Thoracic aorta (tissue), 2 donors: ENCODE measurements at regions not wholly inside any gene's neighbourhood (a gene's known extent, or its start where the extent isn't known, plus 50 kb on each side); places are given as distances from the start of the nearest gene placed in this dataset.
"Not testable (repeated sequence)": the region's sequence is repeated elsewhere in the genome, so short reads cannot be mapped to it uniquely, and the experiment has no call there.

ENCODE experiments used
- ATAC-seq: fragments of 150-250 bp; one replicate; pipeline ENCODE4 v1.8.0; 2017; ENCODE audit warnings: low read depth; ENCODE audit not compliant: insufficient number of reproducible peaks, low FRiP score
- DNase-seq: peaks from one replicate; pipeline ENCODE4 v3.0.0-alpha.2; 2020; ENCODE audit warnings: low spot score
- H3K27ac ChIP-seq, 2 donors: fragments of 200-600 bp; sonication (generic); 1 replicate in 1 of 2; 2 replicates in 1 of 2; pipeline ENCODE4 v1.5.1; 2016; ENCODE audit warnings: mild to moderate bottlenecking in 2 of 2, moderate library complexity in 2 of 2
- H3K27me3 ChIP-seq: fragments of 200-600 bp; sonication (generic); replicated peaks from 2 replicates; pipeline ENCODE4 v1.6.0; 2016; ENCODE audit warnings: mild to moderate bottlenecking; ENCODE audit not compliant: insufficient read depth
- H3K36me3 ChIP-seq: fragments of 200-600 bp; sonication (generic); one replicate; pipeline ENCODE4 v1.5.1; 2016
- H3K4me1 ChIP-seq, 2 donors: fragments of 200-600 bp; sonication (generic); 1 replicate in 1 of 2; 2 replicates in 1 of 2; pipeline versions ENCODE4 v1.5.1 to v1.6.0; 2016; ENCODE audit warnings: low read depth in 2 of 2, mild to moderate bottlenecking in 1 of 2; ENCODE audit not compliant: control insufficient read depth in 1 of 2
- H3K4me3 ChIP-seq: fragments of 200-600 bp; sonication (generic); 2 replicates; pipeline ENCODE4 v1.5.1; 2016; ENCODE audit warnings: mild to moderate bottlenecking
- H3K9me3 ChIP-seq: fragments of 200-600 bp; sonication (generic); 2 replicates; pipeline ENCODE4 v1.5.1; 2016
- TF ChIP-seq, protein P1 (sequence below): fragments of 200-600 bp; sonication (generic); IDR thresholded peaks from one replicate; pipeline ENCODE4 v1.5.1; 2019; ENCODE audit warnings: antibody characterized with exemption

DNA sequence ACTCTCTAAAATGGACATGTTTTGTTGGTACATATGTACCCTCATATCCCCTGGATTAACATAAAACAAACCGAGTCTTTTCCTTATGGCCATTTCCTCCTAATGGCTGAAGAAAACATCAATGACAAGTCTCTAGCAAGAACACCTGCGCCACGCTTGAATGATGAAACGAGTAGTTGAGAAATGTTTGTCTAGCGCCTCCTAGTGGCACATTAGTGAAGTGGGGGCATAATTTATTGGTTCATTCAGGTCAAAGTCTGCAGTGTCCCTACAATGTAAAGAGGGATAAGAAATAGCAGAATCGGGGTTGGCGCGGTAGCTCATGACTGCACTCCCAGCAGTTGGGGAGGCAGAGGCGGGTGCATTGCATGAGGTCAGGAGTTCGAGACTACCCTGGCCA is 391.8 kb upstream of the USP9Y start:
- H3K36me3 ChIP-seq = no peaks in the 10 kb centered on the region

DNA sequence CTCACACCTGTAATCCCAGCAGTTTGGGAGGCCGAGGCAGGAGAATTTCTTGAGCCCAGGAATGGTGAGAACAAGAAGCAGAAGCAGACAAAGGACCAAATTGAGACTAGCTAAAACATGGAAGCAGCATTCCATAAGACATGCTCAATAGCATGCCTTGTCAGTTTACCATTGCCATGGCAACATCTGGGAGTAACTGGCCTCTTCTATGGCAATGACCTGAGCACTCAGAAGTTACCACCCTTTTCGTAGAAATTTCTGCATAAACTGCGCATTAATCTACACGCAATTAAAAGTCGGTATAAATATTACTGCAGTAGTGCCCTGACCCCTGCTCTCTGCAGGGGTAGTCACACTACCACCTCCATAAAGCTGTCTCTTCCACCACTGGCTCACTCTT is 390.2 kb upstream of the USP9Y start:
- Histone ChIP-seq H3K27ac (no peak overlapping the region), H3K4me3 (no peak overlapping the region), H3K36me3 (no peaks in the 10 kb centered on the region), H3K9me3 (no peaks in the 10 kb centered on the region), H3K4me1 (no peaks in the 10 kb centered on the region), H3K27me3 (no peaks in the 10 kb centered on the region)
- no peak for DNase-seq
- TF ChIP-seq, protein P1, sequence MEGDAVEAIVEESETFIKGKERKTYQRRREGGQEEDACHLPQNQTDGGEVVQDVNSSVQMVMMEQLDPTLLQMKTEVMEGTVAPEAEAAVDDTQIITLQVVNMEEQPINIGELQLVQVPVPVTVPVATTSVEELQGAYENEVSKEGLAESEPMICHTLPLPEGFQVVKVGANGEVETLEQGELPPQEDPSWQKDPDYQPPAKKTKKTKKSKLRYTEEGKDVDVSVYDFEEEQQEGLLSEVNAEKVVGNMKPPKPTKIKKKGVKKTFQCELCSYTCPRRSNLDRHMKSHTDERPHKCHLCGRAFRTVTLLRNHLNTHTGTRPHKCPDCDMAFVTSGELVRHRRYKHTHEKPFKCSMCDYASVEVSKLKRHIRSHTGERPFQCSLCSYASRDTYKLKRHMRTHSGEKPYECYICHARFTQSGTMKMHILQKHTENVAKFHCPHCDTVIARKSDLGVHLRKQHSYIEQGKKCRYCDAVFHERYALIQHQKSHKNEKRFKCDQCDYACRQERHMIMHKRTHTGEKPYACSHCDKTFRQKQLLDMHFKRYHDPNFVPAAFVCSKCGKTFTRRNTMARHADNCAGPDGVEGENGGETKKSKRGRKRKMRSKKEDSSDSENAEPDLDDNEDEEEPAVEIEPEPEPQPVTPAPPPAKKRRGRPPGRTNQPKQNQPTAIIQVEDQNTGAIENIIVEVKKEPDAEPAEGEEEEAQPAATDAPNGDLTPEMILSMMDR = no peak
- no peak for ATAC-seq

More for the DNA sequence above, 391.8 kb upstream of the USP9Y start:
- Histone ChIP-seq H3K4me3 (no peak overlapping the region), H3K9me3 (no peaks in the 10 kb centered on the region), H3K4me1 (no peaks in the 10 kb centered on the region), H3K27ac (no peak overlapping the region), H3K27me3 (no peaks in the 10 kb centered on the region)
- ATAC-seq (no peak), DNase-seq (no peak)
- TF ChIP-seq, protein P1 = no peak

DNA sequence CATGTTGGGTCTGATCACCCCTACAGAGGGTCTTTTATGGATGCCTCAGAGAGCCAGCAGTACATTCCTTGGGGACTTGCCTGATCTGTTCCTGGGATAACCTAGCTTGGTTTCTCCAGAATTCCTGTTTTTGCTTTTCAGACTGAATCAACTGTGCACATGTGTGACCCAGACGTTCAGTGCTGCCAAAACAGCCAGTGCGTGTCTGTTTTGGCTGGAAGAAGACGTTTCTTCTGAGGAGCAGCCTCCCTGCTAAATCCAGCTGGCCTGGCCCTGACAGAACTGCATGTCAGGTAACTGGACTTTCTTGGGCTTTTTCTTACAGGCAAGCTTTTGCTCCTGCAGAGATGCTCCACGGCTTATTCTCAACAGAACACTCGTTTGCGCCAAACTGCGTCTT is 373.3 kb upstream of the USP9Y start:
- Histone ChIP-seq H3K9me3 (no peaks in the 10 kb centered on the region), H3K27ac (no peak overlapping the region), H3K4me3 (no peak overlapping the region), H3K27me3 (no peaks in the 10 kb centered on the region), H3K4me1 (no peaks in the 10 kb centered on the region), H3K36me3 (no peaks in the 10 kb centered on the region)
- TF ChIP-seq, protein P1 = no peak
- ATAC-seq (no peak), DNase-seq (no peak)

DNA sequence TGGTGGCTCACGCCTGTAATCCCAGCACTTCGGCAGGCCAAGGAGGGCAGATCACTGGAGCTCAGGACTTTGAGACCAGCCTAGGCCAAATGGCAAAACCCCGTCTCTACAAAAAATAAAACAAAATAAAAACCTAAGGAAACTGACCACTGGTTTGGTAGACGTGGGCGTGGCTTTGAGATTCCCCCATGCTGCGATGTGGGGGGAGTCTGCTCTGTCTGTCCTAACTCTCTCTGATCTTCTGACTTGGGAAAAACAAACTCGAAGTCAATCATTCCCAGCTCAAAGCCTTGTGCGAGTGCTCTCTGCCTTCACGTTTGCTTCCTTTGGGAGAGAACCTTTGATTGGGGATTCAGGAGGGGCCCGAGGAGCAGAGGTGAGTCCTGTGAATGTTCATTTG is 369.1 kb upstream of the USP9Y start:
- ATAC-seq, H3K27me3 ChIP-seq, H3K27ac ChIP-seq, H3K4me1 ChIP-seq, H3K9me3 ChIP-seq, H3K4me3 ChIP-seq, DNase-seq, H3K36me3 ChIP-seq: not testable (repeated sequence)

DNA sequence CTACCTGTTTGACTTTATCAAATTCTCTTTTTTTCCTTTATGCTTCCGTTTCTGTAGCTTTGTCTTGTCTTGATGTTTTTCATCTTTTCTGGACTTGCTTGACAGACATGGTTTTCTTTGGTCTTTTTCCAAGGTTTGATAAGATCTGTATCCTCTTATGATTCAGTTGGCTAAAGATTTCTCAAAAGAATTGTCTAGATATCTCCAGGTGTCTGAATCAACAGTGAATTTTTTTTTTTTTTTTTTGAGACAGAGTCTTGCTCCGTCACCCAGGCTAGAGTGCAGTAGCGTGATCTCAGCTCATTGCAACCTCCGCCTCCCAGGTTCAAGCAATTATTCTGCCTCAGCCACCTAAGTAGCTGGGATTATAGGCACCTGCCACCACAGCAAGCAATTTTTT is 357.8 kb upstream of the USP9Y start:
- no peak for ATAC-seq
- DNase-seq = no peak
- no peak overlapping the region for H3K4me3 ChIP-seq
- no peaks in the 10 kb centered on the region for H3K4me1 ChIP-seq
- H3K9me3 ChIP-seq = no peaks in the 10 kb centered on the region
- TF ChIP-seq, protein P1 = no peak
- no peak overlapping the region for H3K27ac ChIP-seq
- no peaks in the 10 kb centered on the region for H3K27me3 ChIP-seq
- no peaks in the 10 kb centered on the region for H3K36me3 ChIP-seq

DNA sequence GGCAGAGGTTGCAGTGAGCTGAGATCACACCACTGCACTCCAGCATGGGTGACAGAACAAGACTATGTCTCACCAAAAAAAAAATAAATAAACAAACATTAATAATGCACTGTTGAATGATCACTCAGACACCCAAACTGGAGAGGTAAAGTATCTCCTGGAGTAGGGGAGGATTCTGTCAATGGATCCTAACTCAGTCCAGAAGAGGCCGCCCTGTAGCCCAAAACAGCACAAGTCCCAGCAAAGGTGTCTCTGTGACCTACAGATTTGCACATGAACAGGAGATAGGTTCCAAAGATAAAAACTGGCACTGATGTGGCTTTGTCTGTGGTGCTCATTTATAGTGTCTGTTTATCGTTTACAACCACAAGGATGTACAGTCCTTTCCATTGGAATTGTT is 352.9 kb upstream of the USP9Y start:
- H3K4me3 ChIP-seq = no peak overlapping the region
- no peaks in the 10 kb centered on the region for H3K36me3 ChIP-seq
- ATAC-seq (no peak), DNase-seq (no peak)
- H3K27ac ChIP-seq = no peak overlapping the region
- no peaks in the 10 kb centered on the region for H3K4me1 ChIP-seq
- TF ChIP-seq, protein P1 = no peak
- no peaks in the 10 kb centered on the region for H3K9me3 ChIP-seq
- H3K27me3 ChIP-seq = no peaks in the 10 kb centered on the region
